Uterus (tissue), 3 donors: ENCODE measurements at regions not wholly inside any gene's neighbourhood (a gene's known extent, or its start where the extent isn't known, plus 50 kb on each side); places are given as distances from the start of the nearest gene placed in this dataset.

Experiments used
- DNase-seq, 2 donors: peaks; one replicate each; pipeline ENCODE4 v3.0.0-alpha.2; 2019 to 2020
- H3K27ac ChIP-seq, 2 donors: fragments of 200-600 bp; sonication (generic); 1 replicate in 1 of 2; 2 replicates in 1 of 2; pipeline ENCODE4 v1.5.1; 2016 to 2018
- H3K27me3 ChIP-seq, 2 donors: fragments of 200-600 bp; sonication (generic); one replicate each; pipeline ENCODE4 v1.5.1; 2018 to 2019; ENCODE audit warnings: control low read depth in 1 of 2
- H3K36me3 ChIP-seq, 2 donors: fragments of 200-600 bp; sonication (generic); one replicate each; pipeline ENCODE4 v1.5.1; 2019; ENCODE audit warnings: control low read depth in 1 of 2
- H3K4me1 ChIP-seq, 2 donors: fragments of 200-600 bp; sonication (generic); one replicate each; pipeline ENCODE4 v1.5.1; 2018 to 2019; ENCODE audit warnings: control low read depth in 1 of 2
- H3K4me3 ChIP-seq, 2 donors: fragments of 200-600 bp; sonication (generic); 1 replicate in 1 of 2; 2 replicates in 1 of 2; pipeline ENCODE4 v1.5.1; 2018 to 2019; ENCODE audit warnings: mild to moderate bottlenecking in 1 of 2
- H3K9me3 ChIP-seq, 2 donors: fragments of 200-600 bp; sonication (generic); one replicate each; pipeline ENCODE4 v1.5.1; 2019; ENCODE audit warnings: control low read depth in 1 of 2
- POLR2A ChIP-seq, 2 donors: fragments of 450-650 bp; IDR thresholded peaks; one replicate each; pipeline ENCODE4 v1.6.1; 2016; ENCODE audit warnings: antibody characterized with exemption in 2 of 2, mild to moderate bottlenecking in 1 of 2, moderate library complexity in 1 of 2
- intact Hi-C: fragments of 100-400 bp; cut with DNase I; formaldehyde crosslinking; loops from one replicate; pipeline ENCODE4 v1.15.1; 2023; ENCODE audit warnings: low total_unique reads
- TF ChIP-seq, protein P1 (sequence below), 4 experiments: fragments of 200-600 bp in 2 of 4; fragments of 450-650 bp in 2 of 4; sonication (generic) in 2 of 4; IDR thresholded peaks; one replicate each; pipeline ENCODE4 v1.5.1; 2016 to 2019; ENCODE audit warnings: antibody characterized with exemption in 4 of 4, mild to moderate bottlenecking in 2 of 4, moderate library complexity in 1 of 4
- donor health status: DM: yes; HTN: yes; CAD: no.

GRCh38 chr2:117065912-117066311 is 748.6 kb upstream of the DDX18 start:
- Histone ChIP-seq H3K27ac (no peak overlapping the region), H3K9me3 (no peaks in the 10 kb centered on the region), H3K27me3 (no peaks in the 10 kb centered on the region), H3K36me3 (no peaks in the 10 kb centered on the region), H3K4me3 (no peak overlapping the region), H3K4me1 (no peaks in the 10 kb centered on the region)
- TF ChIP-seq, protein P1, sequence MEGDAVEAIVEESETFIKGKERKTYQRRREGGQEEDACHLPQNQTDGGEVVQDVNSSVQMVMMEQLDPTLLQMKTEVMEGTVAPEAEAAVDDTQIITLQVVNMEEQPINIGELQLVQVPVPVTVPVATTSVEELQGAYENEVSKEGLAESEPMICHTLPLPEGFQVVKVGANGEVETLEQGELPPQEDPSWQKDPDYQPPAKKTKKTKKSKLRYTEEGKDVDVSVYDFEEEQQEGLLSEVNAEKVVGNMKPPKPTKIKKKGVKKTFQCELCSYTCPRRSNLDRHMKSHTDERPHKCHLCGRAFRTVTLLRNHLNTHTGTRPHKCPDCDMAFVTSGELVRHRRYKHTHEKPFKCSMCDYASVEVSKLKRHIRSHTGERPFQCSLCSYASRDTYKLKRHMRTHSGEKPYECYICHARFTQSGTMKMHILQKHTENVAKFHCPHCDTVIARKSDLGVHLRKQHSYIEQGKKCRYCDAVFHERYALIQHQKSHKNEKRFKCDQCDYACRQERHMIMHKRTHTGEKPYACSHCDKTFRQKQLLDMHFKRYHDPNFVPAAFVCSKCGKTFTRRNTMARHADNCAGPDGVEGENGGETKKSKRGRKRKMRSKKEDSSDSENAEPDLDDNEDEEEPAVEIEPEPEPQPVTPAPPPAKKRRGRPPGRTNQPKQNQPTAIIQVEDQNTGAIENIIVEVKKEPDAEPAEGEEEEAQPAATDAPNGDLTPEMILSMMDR (IDR thresholded peaks at IDR 0.05) = no peak
- no peak for TF ChIP-seq POLR2A (IDR thresholded peaks at IDR 0.05)
- DNase-seq = no peak
- intact Hi-C loops = no loop called here

- intact Hi-C loops = no loop called here
- Histone ChIP-seq H3K9me3 (no peaks in the 10 kb centered on the region), H3K27ac (no peak overlapping the region), H3K4me1 (no peaks in the 10 kb centered on the region), H3K27me3 (no peaks in the 10 kb centered on the region), H3K4me3 (no peak overlapping the region), H3K36me3 (no peaks in the 10 kb centered on the region)
- no peak for DNase-seq
- TF ChIP-seq, protein P1 (IDR thresholded peaks at IDR 0.05) = no peak
- no peak for TF ChIP-seq POLR2A (IDR thresholded peaks at IDR 0.05)
Observed at GRCh38 chr2:117067900-117068299, 746.6 kb upstream of the DDX18 start.

DNA sequence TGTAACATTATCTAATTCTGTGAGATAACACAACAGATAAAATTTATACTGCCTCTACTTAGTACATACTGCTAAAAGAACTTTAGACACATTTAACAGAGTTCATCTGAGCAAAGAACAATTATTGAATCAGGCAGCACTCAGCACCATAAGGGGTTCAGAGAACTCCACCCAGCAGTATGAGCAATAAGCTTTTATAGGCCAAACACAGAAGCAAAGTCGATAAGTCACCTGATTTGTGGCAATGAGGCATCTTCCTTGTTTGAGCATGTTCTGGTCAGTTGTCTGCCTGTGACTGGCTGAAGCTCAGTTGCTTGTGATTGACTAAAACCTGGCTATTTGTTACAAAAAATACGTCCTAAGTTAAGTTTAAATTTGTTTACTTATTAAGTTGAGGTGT is 746.1 kb upstream of the DDX18 start:
- no peak overlapping the region for H3K27ac ChIP-seq
- H3K9me3 ChIP-seq = no peaks in the 10 kb centered on the region
- DNase-seq = no peak
- H3K36me3 ChIP-seq = no peaks in the 10 kb centered on the region
- intact Hi-C loops = no loop called here
- H3K4me3 ChIP-seq = no peak overlapping the region
- no peak for TF ChIP-seq POLR2A (IDR thresholded peaks at IDR 0.05)
- TF ChIP-seq, protein P1 (IDR thresholded peaks at IDR 0.05) = no peak
- no peaks in the 10 kb centered on the region for H3K27me3 ChIP-seq
- H3K4me1 ChIP-seq = no peaks in the 10 kb centered on the region

DNA sequence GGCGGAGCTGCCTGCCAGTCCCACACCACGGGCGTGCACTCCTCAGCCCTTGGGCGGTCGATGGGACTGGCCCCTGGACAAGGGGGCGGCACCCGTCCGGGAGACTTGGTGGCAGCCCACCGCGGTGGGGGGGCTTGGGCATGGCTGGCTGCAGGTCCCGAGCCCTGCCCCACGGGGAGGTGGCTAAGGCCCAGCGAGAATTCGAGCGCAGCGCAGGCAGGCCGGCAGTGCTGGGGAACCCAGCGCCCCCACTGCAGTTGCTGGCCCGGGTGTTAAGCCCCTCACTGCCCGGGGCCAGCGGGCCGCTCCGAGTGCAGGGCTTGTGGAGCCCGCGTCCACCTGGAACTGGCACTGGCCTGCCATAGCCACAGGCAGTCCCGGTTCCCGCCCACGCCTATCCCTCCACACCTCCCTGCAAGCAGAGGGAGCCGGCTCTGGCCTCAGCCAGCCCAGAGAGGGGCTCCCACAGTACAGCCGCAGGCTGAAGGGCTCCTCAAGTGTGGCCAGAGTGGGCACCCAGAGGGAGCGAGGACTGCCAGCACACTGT is 742.9 kb upstream of the DDX18 start:
- Histone ChIP-seq H3K4me3 (no peak overlapping the region), H3K4me1 (no peaks in the 10 kb centered on the region), H3K27me3 (no peaks in the 10 kb centered on the region), H3K27ac (no peak overlapping the region), H3K9me3 (no peaks in the 10 kb centered on the region), H3K36me3 (no peaks in the 10 kb centered on the region)
- no peak for TF ChIP-seq POLR2A (IDR thresholded peaks at IDR 0.05)
- TF ChIP-seq, protein P1 (IDR thresholded peaks at IDR 0.05) = no peak
- intact Hi-C loops = no loop called here
- DNase-seq = no peak

GRCh38 chr2:117074756-117075155 is 739.7 kb upstream of the DDX18 start:
- Histone ChIP-seq H3K27ac (no peak overlapping the region), H3K36me3 (no peaks in the 10 kb centered on the region), H3K4me3 (no peak overlapping the region), H3K4me1 (no peaks in the 10 kb centered on the region), H3K27me3 (no peaks in the 10 kb centered on the region), H3K9me3 (no peaks in the 10 kb centered on the region)
- intact Hi-C loops = no loop called here
- TF ChIP-seq POLR2A (IDR thresholded peaks at IDR 0.05) = no peak
- no peak for DNase-seq

DNA sequence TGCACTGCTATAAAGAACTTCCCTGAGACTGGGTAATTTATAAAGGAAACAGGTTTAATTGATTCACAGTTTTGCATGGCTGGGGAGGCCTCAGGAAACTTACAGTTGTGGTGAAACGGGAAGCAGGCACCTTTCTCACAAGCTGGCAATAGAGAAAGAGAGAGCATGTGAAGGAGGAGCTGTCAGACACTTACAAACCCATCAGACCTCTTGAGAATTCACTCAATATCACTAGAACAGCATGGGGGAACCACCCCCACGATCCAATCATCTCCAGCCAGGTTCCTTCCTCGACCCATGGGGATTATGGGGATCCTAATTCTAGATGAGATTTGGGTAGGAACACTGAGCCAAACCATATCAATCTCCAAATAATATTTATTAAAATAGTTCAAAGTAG is 729.2 kb upstream of the DDX18 start:
- intact Hi-C loops = no loop called here
- TF ChIP-seq, protein P1 (IDR thresholded peaks at IDR 0.05) = no peak
- TF ChIP-seq POLR2A (IDR thresholded peaks at IDR 0.05) = no peak
- H3K36me3 ChIP-seq = no peaks in the 10 kb centered on the region
- H3K4me1 ChIP-seq = no peaks in the 10 kb centered on the region
- no peaks in the 10 kb centered on the region for H3K27me3 ChIP-seq
- no peak overlapping the region for H3K4me3 ChIP-seq
- no peak for DNase-seq
- no peaks in the 10 kb centered on the region for H3K9me3 ChIP-seq
- H3K27ac ChIP-seq = no peak overlapping the region
